IMR-90 (cell line): ENCODE measurements at regions not wholly inside any gene's neighbourhood (a gene's known extent, or its start where the extent isn't known, plus 50 kb on each side); places are given as distances from the start of the nearest gene placed in this dataset.

Experiments
- BHLHE40 ChIP-seq: fragments of 150-350 bp; IDR thresholded peaks from 2 replicates; pipeline ENCODE4 v1.6.1; 2016; ENCODE audit warnings: mild to moderate bottlenecking, low read depth, low read length
- CEBPB ChIP-seq: IDR thresholded peaks from 2 replicates; pipeline ENCODE4 v1.6.1; 2012; ENCODE audit warnings: low read depth, low read length, improper control_type of control experiment
- CHD1 ChIP-seq: IDR thresholded peaks from 2 replicates; pipeline ENCODE4 v1.6.1; 2012; ENCODE audit warnings: low read depth, low read length, improper control_type of control experiment
- FOS ChIP-seq: fragments of 150-350 bp; IDR thresholded peaks from 2 replicates; pipeline ENCODE4 v1.6.1; 2016; ENCODE audit warnings: low read depth, low read length
- MAFK ChIP-seq: IDR thresholded peaks from 2 replicates; pipeline ENCODE4 v1.6.1; 2012; ENCODE audit warnings: low read depth, low read length, improper control_type of control experiment
- MAZ ChIP-seq: IDR thresholded peaks from 2 replicates; pipeline ENCODE4 v1.6.1; 2012; ENCODE audit warnings: low read depth, mild to moderate bottlenecking, low read length, improper control_type of control experiment, moderate library complexity, borderline replicate concordance
- NFE2L2 ChIP-seq: fragments of 150-350 bp; IDR thresholded peaks from 2 replicates; pipeline ENCODE4 v1.6.1; 2016; ENCODE audit warnings: low read depth, mild to moderate bottlenecking, low read length
- POLR2A ChIP-seq: IDR thresholded peaks from 2 replicates; pipeline ENCODE4 v1.6.1; 2012; ENCODE audit warnings: mild to moderate bottlenecking, low read depth, low read length
- RAD21 ChIP-seq: IDR thresholded peaks from 2 replicates; pipeline ENCODE4 v1.6.1; 2012; ENCODE audit warnings: low read length, improper control_type of control experiment
- RFX5 ChIP-seq: IDR thresholded peaks from 2 replicates; pipeline ENCODE4 v1.8.0; 2012; ENCODE audit warnings: low read depth, mild to moderate bottlenecking, low read length, moderate library complexity
- SMC3 ChIP-seq: fragments of 150-350 bp; IDR thresholded peaks from 2 replicates; pipeline ENCODE4 v1.6.1; 2016; ENCODE audit warnings: low read depth, mild to moderate bottlenecking, antibody characterized with exemption, low read length, moderate library complexity
- TF ChIP-seq, protein P1 (sequence below): conservative IDR thresholded peaks from 2 replicates; pipeline ENCODE4 v1.5.1; 2012; ENCODE audit warnings: mild to moderate bottlenecking, low read depth, low read length, improper control_type of control experiment
- TF ChIP-seq, protein P2 (sequence below): fragments of 150-350 bp; IDR thresholded peaks from 2 replicates; pipeline ENCODE4 v1.6.1; 2017; ENCODE audit warnings: mild to moderate bottlenecking, antibody characterized with exemption, low read length, low read depth

DNA sequence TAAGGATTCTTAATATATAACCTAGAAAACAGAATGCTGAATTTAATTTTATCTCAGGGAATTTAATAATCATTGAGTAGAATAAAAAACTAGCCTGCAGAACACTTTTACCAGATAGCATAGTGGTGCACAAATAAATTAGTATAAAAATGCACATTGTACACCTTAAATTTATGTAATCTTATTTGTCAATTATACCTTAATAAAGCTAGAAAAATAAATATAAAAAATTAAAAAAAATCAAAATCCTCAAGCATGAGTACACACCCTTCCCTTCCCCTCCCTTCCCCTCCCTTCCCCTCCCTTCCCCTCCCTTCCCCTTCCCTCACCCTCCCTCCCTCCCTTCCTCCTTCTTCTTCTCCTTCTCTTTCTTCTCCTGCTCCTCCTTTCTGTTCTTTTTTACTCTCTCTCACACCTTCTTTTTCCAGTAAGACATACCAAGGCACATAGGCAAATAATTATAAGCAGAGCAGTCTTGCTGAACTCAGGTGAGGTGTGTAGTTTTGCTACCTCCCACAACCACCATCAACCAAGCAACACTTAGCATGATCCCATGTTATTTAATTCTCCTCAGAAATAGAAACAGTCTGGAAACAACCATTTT lies 1395.0 kb downstream of the ZPLD1 start:
- no peak for TF ChIP-seq POLR2A
- TF ChIP-seq, protein P1, sequence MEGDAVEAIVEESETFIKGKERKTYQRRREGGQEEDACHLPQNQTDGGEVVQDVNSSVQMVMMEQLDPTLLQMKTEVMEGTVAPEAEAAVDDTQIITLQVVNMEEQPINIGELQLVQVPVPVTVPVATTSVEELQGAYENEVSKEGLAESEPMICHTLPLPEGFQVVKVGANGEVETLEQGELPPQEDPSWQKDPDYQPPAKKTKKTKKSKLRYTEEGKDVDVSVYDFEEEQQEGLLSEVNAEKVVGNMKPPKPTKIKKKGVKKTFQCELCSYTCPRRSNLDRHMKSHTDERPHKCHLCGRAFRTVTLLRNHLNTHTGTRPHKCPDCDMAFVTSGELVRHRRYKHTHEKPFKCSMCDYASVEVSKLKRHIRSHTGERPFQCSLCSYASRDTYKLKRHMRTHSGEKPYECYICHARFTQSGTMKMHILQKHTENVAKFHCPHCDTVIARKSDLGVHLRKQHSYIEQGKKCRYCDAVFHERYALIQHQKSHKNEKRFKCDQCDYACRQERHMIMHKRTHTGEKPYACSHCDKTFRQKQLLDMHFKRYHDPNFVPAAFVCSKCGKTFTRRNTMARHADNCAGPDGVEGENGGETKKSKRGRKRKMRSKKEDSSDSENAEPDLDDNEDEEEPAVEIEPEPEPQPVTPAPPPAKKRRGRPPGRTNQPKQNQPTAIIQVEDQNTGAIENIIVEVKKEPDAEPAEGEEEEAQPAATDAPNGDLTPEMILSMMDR = no peak
- TF ChIP-seq SMC3 = no peak
- TF ChIP-seq, protein P2, sequence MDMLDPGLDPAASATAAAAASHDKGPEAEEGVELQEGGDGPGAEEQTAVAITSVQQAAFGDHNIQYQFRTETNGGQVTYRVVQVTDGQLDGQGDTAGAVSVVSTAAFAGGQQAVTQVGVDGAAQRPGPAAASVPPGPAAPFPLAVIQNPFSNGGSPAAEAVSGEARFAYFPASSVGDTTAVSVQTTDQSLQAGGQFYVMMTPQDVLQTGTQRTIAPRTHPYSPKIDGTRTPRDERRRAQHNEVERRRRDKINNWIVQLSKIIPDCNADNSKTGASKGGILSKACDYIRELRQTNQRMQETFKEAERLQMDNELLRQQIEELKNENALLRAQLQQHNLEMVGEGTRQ = no peak
- TF ChIP-seq RAD21 = no peak
- no peak for TF ChIP-seq RFX5
- no peak for TF ChIP-seq MAZ
- no peak for TF ChIP-seq BHLHE40
- TF ChIP-seq MAFK = no peak
- no peak for TF ChIP-seq FOS
- no peak for TF ChIP-seq CEBPB
- TF ChIP-seq CHD1 = no peak
- no peak for TF ChIP-seq NFE2L2
